Esophagus (tissue), 2 donors: ENCODE measurements at regions not wholly inside any gene's neighbourhood (a gene's known extent, or its start where the extent isn't known, plus 50 kb on each side); places are given as distances from the start of the nearest gene placed in this dataset.

Experiments used
- H3K27ac ChIP-seq, 2 donors: one replicate each; pipeline ENCODE4 v1.5.1; 2013; ENCODE audit warnings: low read depth in 2 of 2, mild to moderate bottlenecking in 2 of 2, inconsistent platforms in 1 of 2, low read length in 1 of 2, moderate library complexity in 1 of 2
- H3K27me3 ChIP-seq, 2 donors: one replicate each; pipeline ENCODE4 v1.6.1; 2013; ENCODE audit warnings: low read length in 2 of 2, control low read depth in 1 of 2, mild to moderate bottlenecking in 1 of 2; ENCODE audit not compliant: insufficient read depth in 2 of 2, control insufficient read depth in 1 of 2
- H3K36me3 ChIP-seq, 2 donors: one replicate each; pipeline ENCODE4 v1.6.1; 2013; ENCODE audit warnings: low read length in 1 of 2; ENCODE audit not compliant: control insufficient read depth in 2 of 2, insufficient read depth in 2 of 2
- H3K4me1 ChIP-seq, 2 donors: one replicate each; pipeline ENCODE4 v1.6.1; 2013; ENCODE audit warnings: low read length in 1 of 2; ENCODE audit not compliant: control insufficient read depth in 2 of 2, insufficient read depth in 2 of 2
- H3K4me3 ChIP-seq, 2 donors: one replicate each; pipeline ENCODE4 v1.5.1; 2013; ENCODE audit warnings: low read length in 2 of 2, mild to moderate bottlenecking in 2 of 2, low read depth in 1 of 2, moderate library complexity in 1 of 2
- H3K9me3 ChIP-seq, 2 donors: one replicate each; pipeline ENCODE4 v1.6.1; 2013; ENCODE audit warnings: mild to moderate bottlenecking in 2 of 2, low read depth in 1 of 2, low read length in 1 of 2, moderate library complexity in 1 of 2; ENCODE audit not compliant: control insufficient read depth in 2 of 2, insufficient read depth in 1 of 2
- WGBS, 2 donors: extraction: QIAGEN DNeasy Blood & Tissue Kit; methylation state at CpG; one replicate each; pipeline ENCODE4 v1.1.7; 2013; 5-methylcytosine and 5-hydroxymethylcytosine counted together
- donor health status: healthy with polysubstance abuse.
- donor health status: Bipolar disorder and iron deficiency.

- WGBS, 2 donors = 72 to 77% methylated on average over 9 of the region's 9 CpGs
- H3K27me3 ChIP-seq = no peaks in the 10 kb centered on the region
- no peaks in the 10 kb centered on the region for H3K4me1 ChIP-seq
- H3K27ac ChIP-seq = no peak overlapping the region
- no peak overlapping the region for H3K4me3 ChIP-seq
- H3K36me3 ChIP-seq = no peaks in the 10 kb centered on the region
- H3K9me3 ChIP-seq = no peaks in the 10 kb centered on the region
Measured at GRCh38 chr2:134086594-134087219, 167.2 kb upstream of the MGAT5 start.

GRCh38 chr2:134087371-134087921, 166.4 kb upstream of the MGAT5 start:
- H3K27ac ChIP-seq = no peak overlapping the region

DNA sequence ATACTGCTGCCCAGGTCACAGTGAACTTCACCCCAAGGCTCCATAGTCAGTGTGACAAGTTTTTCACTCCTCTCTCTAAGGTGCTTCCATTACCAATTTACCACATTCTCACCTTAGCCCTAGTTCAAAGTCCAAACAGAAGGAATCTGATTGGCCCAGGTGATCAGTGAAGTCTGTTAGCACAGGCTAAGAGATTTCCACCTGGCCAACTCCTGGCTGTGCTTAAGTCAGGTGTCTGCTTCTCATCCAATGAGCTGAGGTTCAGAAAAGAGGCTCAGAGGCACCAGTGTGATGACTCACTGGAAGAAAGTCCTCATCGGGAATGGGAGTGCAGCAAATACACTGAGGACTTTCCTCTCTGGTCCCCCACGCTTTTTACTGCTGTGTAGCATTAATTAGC, 164.4 kb upstream of the MGAT5 start:
- no peaks in the 10 kb centered on the region for H3K27me3 ChIP-seq
- 75 to 86% methylated on average over 2 of the region's 2 CpGs for WGBS, 2 donors

More at GRCh38 chr2:134087371-134087921, 166.4 kb upstream of the MGAT5 start:
- Histone ChIP-seq H3K4me1 (no peaks in the 10 kb centered on the region), H3K9me3 (no peaks in the 10 kb centered on the region), H3K27me3 (no peaks in the 10 kb centered on the region), H3K4me3 (no peak overlapping the region), H3K36me3 (no peaks in the 10 kb centered on the region)
- WGBS, 2 donors = 65 to 75% methylated on average over 2 of the region's 2 CpGs

GRCh38 chr2:134097740-134098139, 156.1 kb upstream of the MGAT5 start:
- no peak overlapping the region for H3K27ac ChIP-seq
- WGBS, 2 donors = 85 to 86% methylated on average over 4 of the region's 4 CpGs
- H3K4me3 ChIP-seq = no peak overlapping the region
- no peaks in the 10 kb centered on the region for H3K4me1 ChIP-seq
- no peaks in the 10 kb centered on the region for H3K36me3 ChIP-seq
- H3K27me3 ChIP-seq = no peaks in the 10 kb centered on the region
- H3K9me3 ChIP-seq = no peaks in the 10 kb centered on the region

More for the DNA sequence above, 164.4 kb upstream of the MGAT5 start:
- no peak overlapping the region for H3K27ac ChIP-seq
- H3K36me3 ChIP-seq = no peaks in the 10 kb centered on the region
- H3K4me1 ChIP-seq = no peaks in the 10 kb centered on the region
- no peak overlapping the region for H3K4me3 ChIP-seq
- no peaks in the 10 kb centered on the region for H3K9me3 ChIP-seq

DNA sequence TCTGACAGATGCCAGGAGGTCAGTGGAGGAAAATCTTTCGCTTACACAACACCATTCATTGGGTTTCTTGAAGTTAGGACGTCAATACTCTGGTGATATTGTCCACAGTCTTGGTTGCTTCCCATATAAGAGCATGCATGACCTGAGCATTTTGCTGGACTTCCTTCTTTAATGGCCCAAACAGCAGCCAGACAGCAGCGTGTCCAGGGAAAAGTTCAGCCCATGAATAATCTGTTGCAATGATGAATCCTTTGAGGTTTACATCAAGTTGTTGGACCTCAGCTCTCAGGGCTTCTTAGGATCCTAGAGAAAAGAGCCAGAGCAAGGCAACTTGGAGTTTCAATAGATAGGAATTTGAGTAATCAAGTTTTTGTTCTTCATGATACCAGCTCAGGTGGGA, 155.6 kb upstream of the MGAT5 start:
- H3K36me3 ChIP-seq = no peaks in the 10 kb centered on the region
- no peaks in the 10 kb centered on the region for H3K9me3 ChIP-seq
- H3K27ac ChIP-seq = no peak overlapping the region
- WGBS, 2 donors = 77 to 81% methylated on average over 3 of the region's 3 CpGs
- H3K4me3 ChIP-seq = no peak overlapping the region
- no peaks in the 10 kb centered on the region for H3K27me3 ChIP-seq
- no peaks in the 10 kb centered on the region for H3K4me1 ChIP-seq

DNA sequence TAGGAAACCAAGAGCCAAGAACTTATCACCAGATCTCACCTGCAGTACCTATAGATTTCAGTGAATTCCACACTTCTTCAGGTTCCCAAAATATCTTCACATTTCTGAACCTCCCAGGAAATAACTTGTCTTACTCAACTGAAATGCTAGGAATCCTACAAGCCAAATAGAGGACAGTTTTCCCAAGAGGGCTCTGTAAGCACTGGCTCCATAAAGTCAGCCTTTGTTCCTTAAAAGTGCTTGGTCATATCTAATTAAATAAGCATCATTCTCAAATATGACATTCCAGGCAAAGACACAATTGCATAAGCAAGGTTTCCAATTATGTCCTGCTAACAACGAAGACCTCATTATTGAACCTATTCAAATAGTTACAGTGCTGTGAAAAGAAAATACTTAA, 154.6 kb upstream of the MGAT5 start:
- Histone ChIP-seq H3K4me1 (no peaks in the 10 kb centered on the region), H3K9me3 (no peaks in the 10 kb centered on the region), H3K27ac (no peak overlapping the region), H3K4me3 (no peak overlapping the region), H3K27me3 (no peaks in the 10 kb centered on the region), H3K36me3 (no peaks in the 10 kb centered on the region)
- WGBS, 2 donors = 58 to 67% methylated on average over 1 of the region's 1 CpG

DNA sequence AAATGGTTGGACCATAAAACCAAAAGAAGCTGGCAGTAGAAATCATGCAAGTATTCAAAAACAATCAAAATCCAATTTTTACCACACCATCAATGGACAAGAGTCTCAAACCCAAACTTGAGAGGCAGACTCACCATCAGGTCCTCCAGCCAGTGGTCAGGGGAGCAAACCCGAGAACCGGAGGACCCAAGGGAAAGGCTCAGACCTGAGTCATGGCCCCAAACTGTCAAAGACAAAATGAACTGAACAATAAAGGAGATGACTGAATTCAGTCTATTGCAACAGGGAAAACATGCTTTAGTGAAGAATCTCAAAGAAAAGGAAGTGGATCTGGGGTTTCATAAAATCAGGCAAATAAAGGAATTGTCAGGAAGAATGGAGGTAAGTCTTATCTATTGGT, 150.7 kb upstream of the MGAT5 start:
- no peaks in the 10 kb centered on the region for H3K4me1 ChIP-seq
- WGBS, 2 donors = 87 to 98% methylated on average over 2 of the region's 2 CpGs
- H3K36me3 ChIP-seq = no peaks in the 10 kb centered on the region
- H3K27me3 ChIP-seq = no peaks in the 10 kb centered on the region
- no peak overlapping the region for H3K27ac ChIP-seq
- no peaks in the 10 kb centered on the region for H3K9me3 ChIP-seq
- no peak overlapping the region for H3K4me3 ChIP-seq

GRCh38 chr2:134104754-134105153, 149.1 kb upstream of the MGAT5 start:
- no peaks in the 10 kb centered on the region for H3K36me3 ChIP-seq
- no peaks in the 10 kb centered on the region for H3K9me3 ChIP-seq
- WGBS, 2 donors = 29 to 31% methylated on average over 1 of the region's 1 CpG
- no peaks in the 10 kb centered on the region for H3K27me3 ChIP-seq
- no peak overlapping the region for H3K27ac ChIP-seq
- no peaks in the 10 kb centered on the region for H3K4me1 ChIP-seq
- H3K4me3 ChIP-seq = no peak overlapping the region

DNA sequence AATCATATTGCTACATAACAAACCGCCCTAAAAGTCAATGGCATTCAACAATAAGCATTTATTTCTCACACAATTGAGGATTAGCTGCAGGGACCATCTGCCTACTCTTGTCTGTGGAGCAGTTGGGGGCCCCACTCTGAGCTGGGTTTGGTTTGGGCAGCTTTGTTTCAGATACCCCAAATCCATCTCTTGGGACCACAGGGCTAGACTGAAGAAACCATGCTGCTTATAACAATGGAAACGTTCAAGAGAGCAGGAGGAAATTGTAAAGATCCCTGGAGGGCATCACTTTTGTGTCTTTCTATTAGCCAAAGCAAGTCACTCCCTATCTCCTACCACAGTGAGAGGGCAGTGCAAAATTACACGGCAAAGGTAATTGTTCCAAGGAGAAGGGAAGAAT, 146.5 kb upstream of the MGAT5 start:
- no peak overlapping the region for H3K27ac ChIP-seq
- H3K4me3 ChIP-seq = no peak overlapping the region
- no peaks in the 10 kb centered on the region for H3K4me1 ChIP-seq
- H3K36me3 ChIP-seq = no peaks in the 10 kb centered on the region
- H3K9me3 ChIP-seq = no peaks in the 10 kb centered on the region
- 68 to 78% methylated on average over 3 of the region's 3 CpGs for WGBS, 2 donors
- no peaks in the 10 kb centered on the region for H3K27me3 ChIP-seq

DNA sequence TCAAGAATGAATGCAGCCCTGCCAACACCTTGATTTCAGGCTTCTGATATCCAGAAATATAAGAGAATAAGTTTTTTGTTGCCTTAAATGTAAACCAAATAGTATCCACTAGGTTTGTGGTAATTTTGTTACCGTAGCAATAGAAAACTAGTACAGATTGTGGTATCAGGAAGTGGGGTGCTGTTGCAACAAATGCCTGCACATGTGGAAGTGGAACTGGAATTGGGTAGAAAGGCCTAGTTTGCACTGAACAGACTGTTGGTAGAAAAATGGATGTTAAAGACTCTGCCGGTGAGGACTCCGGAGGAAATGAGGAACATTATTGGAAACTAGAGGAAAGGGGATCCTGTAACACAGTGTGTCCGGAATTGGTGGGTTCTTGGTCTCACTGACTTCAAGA, 145.8 kb upstream of the MGAT5 start:
- Histone ChIP-seq H3K4me1 (no peaks in the 10 kb centered on the region), H3K27me3 (no peaks in the 10 kb centered on the region), H3K36me3 (no peaks in the 10 kb centered on the region), H3K9me3 (no peaks in the 10 kb centered on the region), H3K4me3 (no peak overlapping the region), H3K27ac (no peak overlapping the region)
- 82 to 85% methylated on average over 4 of the region's 4 CpGs for WGBS, 2 donors
